Esophagus squamous epithelium (tissue), 5 donors: ENCODE measurements at regions not wholly inside any gene's neighbourhood (a gene's known extent, or its start where the extent isn't known, plus 50 kb on each side); places are given as distances from the start of the nearest gene placed in this dataset.

ENCODE experiments used
- DNase-seq: peaks from one replicate; lab custom pipeline; 2025; lab: John Stamatoyannopoulos, UW
- H3K27ac ChIP-seq, 4 donors: fragments of 200-600 bp; sonication (generic); one replicate each; pipeline ENCODE4 v1.5.1; 2016 to 2019; ENCODE audit warnings: mild to moderate bottlenecking in 1 of 4
- H3K27me3 ChIP-seq, 4 donors: fragments of 200-600 bp; sonication (generic); 1 replicate in 3 of 4; 2 replicates in 1 of 4; pipeline versions ENCODE4 v1.5.1 to v1.6.0; 2017 to 2021; ENCODE audit warnings: antibody characterized with exemption in 1 of 4
- H3K36me3 ChIP-seq, 3 donors: fragments of 200-600 bp; sonication (generic); one replicate each; pipeline ENCODE4 v1.5.1; 2016 to 2019
- H3K4me1 ChIP-seq, 3 donors: fragments of 200-600 bp; sonication (generic); one replicate each; pipeline ENCODE4 v1.5.1; 2017 to 2019
- H3K4me3 ChIP-seq, 4 donors: fragments of 200-600 bp; sonication (generic); 1 replicate in 3 of 4; 2 replicates in 1 of 4; pipeline ENCODE4 v1.5.1; 2016 to 2019; ENCODE audit warnings: mild to moderate bottlenecking in 2 of 4, moderate library complexity in 1 of 4
- H3K9me3 ChIP-seq, 3 donors: fragments of 200-600 bp; sonication (generic); one replicate each; pipeline ENCODE4 v1.5.1; 2016 to 2019
- CTCF ChIP-seq, 6 experiments: fragments of 450-650 bp in 4 of 6; fragments of 200-600 bp in 2 of 6; sonication (generic) in 2 of 6; IDR thresholded peaks; one replicate each; pipeline ENCODE4 v1.5.1; 2016 to 2019; ENCODE audit warnings: antibody characterized with exemption in 6 of 6, mild to moderate bottlenecking in 4 of 6, moderate library complexity in 4 of 6
- POLR2A ChIP-seq, 4 donors: fragments of 450-650 bp; IDR thresholded peaks; one replicate each; pipeline ENCODE4 v1.6.1; 2017; ENCODE audit warnings: antibody characterized with exemption in 4 of 4, mild to moderate bottlenecking in 4 of 4, moderate library complexity in 3 of 4
- WGBS, 2 donors: methylation state at CpG; one replicate each; pipeline ENCODE4 v1.1.5; 2018; 5-methylcytosine and 5-hydroxymethylcytosine counted together
- intact Hi-C: fragments of 100-400 bp; cut with DNase I; formaldehyde crosslinking; loops from one replicate; pipeline ENCODE4 v1.15.0; 2022
- donor health status: DM: yes; HTN: yes; CAD: no.

GRCh38 chr1:182121787-182122186, 60.3 kb upstream of the ZNF648 start:
- no peak for TF ChIP-seq POLR2A (IDR thresholded peaks at IDR 0.05)
- TF ChIP-seq CTCF (IDR thresholded peaks at IDR 0.05) = no peak
- Histone ChIP-seq H3K4me1 (peaks cover 18 to 30% (median 22%) of the 10 kb centered on the region in 3 donors), H3K27ac (peak overlapping the region; percentile 50 to 73 (median 63)), H3K4me3 (no peak overlapping the region), H3K27me3 (no peaks in the 10 kb centered on the region), H3K9me3 (no peaks in the 10 kb centered on the region), H3K36me3 (no peaks in the 10 kb centered on the region)
- intact Hi-C loops = no loop called here
- WGBS, 2 donors = 56 to 58% methylated on average over 2 of the region's 2 CpGs
- DNase-seq = no peak

DNA sequence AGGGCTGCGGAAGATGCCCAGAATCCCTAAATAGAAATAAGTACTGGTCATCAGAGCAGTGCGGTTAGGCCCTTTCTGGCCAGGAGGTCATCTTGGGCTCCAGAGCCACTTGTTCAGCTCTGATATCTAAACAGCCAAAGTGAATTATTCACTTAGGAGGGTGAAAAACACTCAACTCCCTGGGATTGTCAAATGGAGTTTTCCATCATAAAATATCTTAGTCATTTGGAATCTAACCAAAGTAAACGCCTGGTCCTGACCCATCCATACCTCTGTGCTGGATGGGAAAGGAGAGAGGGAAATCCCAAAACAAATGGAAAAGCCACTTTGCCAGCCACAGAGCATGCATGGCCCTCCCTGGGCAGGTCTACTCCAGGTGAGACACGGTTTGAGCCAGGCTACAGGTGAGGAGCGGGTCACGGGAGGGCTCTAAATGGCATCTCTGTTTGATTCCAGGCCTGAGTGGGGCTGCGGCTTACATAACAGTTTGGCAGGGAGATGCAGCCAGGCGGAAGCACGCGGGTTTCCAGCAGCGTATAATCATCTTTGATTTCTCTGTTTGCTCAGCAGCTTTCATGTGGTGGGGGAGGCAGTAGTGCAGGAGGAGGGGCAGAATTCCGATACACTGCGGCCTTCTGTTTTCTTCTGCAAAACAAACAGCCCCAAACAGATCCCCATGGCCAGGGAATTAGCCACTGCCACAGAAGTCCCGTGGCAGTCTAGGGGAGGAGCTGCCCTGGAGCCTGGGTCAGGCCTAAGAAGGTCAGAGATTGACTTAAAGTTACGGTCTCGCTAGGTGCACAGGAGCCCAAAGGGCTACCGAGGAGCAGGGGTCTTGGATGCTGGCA, 59.1 kb upstream of the ZNF648 start:
- Histone ChIP-seq H3K4me3 (no peak overlapping the region), H3K27me3 (no peaks in the 10 kb centered on the region), H3K36me3 (no peaks in the 10 kb centered on the region), H3K9me3 (no peaks in the 10 kb centered on the region), H3K27ac (peak overlapping the region; percentile 50 to 73 (median 63)), H3K4me1 (peaks cover 18 to 30% (median 22%) of the 10 kb centered on the region in 3 donors)
- no peak for DNase-seq
- WGBS, 2 donors = 49 to 53% methylated on average over 11 to 15 of the region's 17 CpGs
- intact Hi-C loops = no loop called here
- TF ChIP-seq CTCF (IDR thresholded peaks at IDR 0.05) = no peak
- TF ChIP-seq POLR2A (IDR thresholded peaks at IDR 0.05) = no peak

GRCh38 chr1:182119631-182120030, 58.1 kb upstream of the ZNF648 start:
- Histone ChIP-seq H3K4me3 (no peak overlapping the region), H3K4me1 (peaks cover 18 to 32% (median 22%) of the 10 kb centered on the region in 3 donors), H3K27me3 (no peaks in the 10 kb centered on the region), H3K9me3 (no peaks in the 10 kb centered on the region), H3K27ac (peak overlapping the region in 2 of 4 donors; percentile 65 to 73), H3K36me3 (no peaks in the 10 kb centered on the region)
- DNase-seq = no peak
- intact Hi-C loops = no loop called here
- no peak for TF ChIP-seq POLR2A (IDR thresholded peaks at IDR 0.05)
- no peak for TF ChIP-seq CTCF (IDR thresholded peaks at IDR 0.05)
- WGBS, 2 donors = 73 to 76% methylated on average over 7 of the region's 7 CpGs

GRCh38 chr1:182118851-182119250, 57.3 kb upstream of the ZNF648 start:
- Histone ChIP-seq H3K27me3 (no peaks in the 10 kb centered on the region), H3K27ac (no peak overlapping the region), H3K4me3 (no peak overlapping the region), H3K4me1 (peaks cover 18 to 39% (median 22%) of the 10 kb centered on the region in 3 donors), H3K9me3 (no peaks in the 10 kb centered on the region), H3K36me3 (no peaks in the 10 kb centered on the region)
- DNase-seq = no peak
- no peak for TF ChIP-seq POLR2A (IDR thresholded peaks at IDR 0.05)
- no peak for TF ChIP-seq CTCF (IDR thresholded peaks at IDR 0.05)
- intact Hi-C loops = no loop called here

- Histone ChIP-seq H3K4me3 (no peak overlapping the region), H3K27me3 (peaks cover 0 to 6% (median 0%) of the 10 kb centered on the region in 4 donors), H3K27ac (peak overlapping the region in 1 of 4 donors; percentile 44), H3K9me3 (no peaks in the 10 kb centered on the region), H3K36me3 (no peaks in the 10 kb centered on the region), H3K4me1 (peaks cover 0 to 24% (median 0%) of the 10 kb centered on the region in 3 donors)
- WGBS, 2 donors = 64 to 69% methylated on average over 9 of the region's 9 CpGs
- DNase-seq = no peak
- TF ChIP-seq CTCF (IDR thresholded peaks at IDR 0.05) = no peak
- intact Hi-C loops = no loop called here
Measured at GRCh38 chr1:182114627-182115023, 53.1 kb upstream of the ZNF648 start.
